Right atrium auricular region (tissue), 2 donors: ENCODE measurements at regions not wholly inside any gene's neighbourhood (a gene's known extent, or its start where the extent isn't known, plus 50 kb on each side); places are given as distances from the start of the nearest gene placed in this dataset.
"Not testable (repeated sequence)": the region's sequence is repeated elsewhere in the genome, so short reads cannot be mapped to it uniquely, and the experiment has no call there.

ENCODE experiments used
- DNase-seq: peaks from one replicate; pipeline ENCODE4 v3.0.0-alpha.2; 2019; ENCODE audit warnings: low spot score
- H3K27ac ChIP-seq, 2 donors: fragments of 200-600 bp; sonication (generic); 1 replicate in 1 of 2; 2 replicates in 1 of 2; pipeline ENCODE4 v1.5.1; 2016 to 2019
- H3K27me3 ChIP-seq, 2 donors: fragments of 200-600 bp; sonication (generic); one replicate each; pipeline versions ENCODE4 v1.5.1 to v1.6.0; 2017 to 2019
- H3K36me3 ChIP-seq: fragments of 200-600 bp; sonication (generic); one replicate; pipeline ENCODE4 v1.5.1; 2016
- H3K4me1 ChIP-seq, 2 donors: fragments of 200-600 bp; sonication (generic); one replicate each; pipeline versions ENCODE4 v1.5.1 to v1.6.0; 2017 to 2019
- H3K4me3 ChIP-seq, 2 donors: fragments of 200-600 bp; sonication (generic); 1 replicate in 1 of 2; 2 replicates in 1 of 2; pipeline ENCODE4 v1.5.1; 2017 to 2019; ENCODE audit warnings: mild to moderate bottlenecking in 1 of 2, moderate library complexity in 1 of 2
- H3K9me3 ChIP-seq, 2 donors: fragments of 200-600 bp; sonication (generic); one replicate each; pipeline ENCODE4 v1.5.1; 2019
- CTCF ChIP-seq, 2 donors: fragments of 200-600 bp; sonication (generic); IDR thresholded peaks; one replicate each; pipeline ENCODE4 v1.5.1; 2019; ENCODE audit warnings: antibody characterized with exemption in 2 of 2

GRCh38 chrX:145393702-145394235, 146.5 kb downstream of the SPANXN1 start:
- Histone ChIP-seq H3K4me1 (no peaks in the 10 kb centered on the region), H3K27ac (no peak overlapping the region), H3K4me3 (no peak overlapping the region), H3K27me3 (no peaks in the 10 kb centered on the region), H3K9me3 (peaks cover 0 to 7% of the 10 kb centered on the region in 2 donors), H3K36me3 (no peaks in the 10 kb centered on the region)
- peak in 1 of 2 donors; percentile 24 for TF ChIP-seq CTCF (IDR thresholded peaks at IDR 0.05)
- no peak for DNase-seq

- no peak overlapping the region for H3K27ac ChIP-seq
- H3K27me3 ChIP-seq, result no peaks in the 10 kb centered on the region
- no peaks in the 10 kb centered on the region for H3K36me3 ChIP-seq
- no peaks in the 10 kb centered on the region for H3K4me1 ChIP-seq
- no peak for DNase-seq
- no peak overlapping the region for H3K4me3 ChIP-seq
- TF ChIP-seq CTCF (IDR thresholded peaks at IDR 0.05), result no peak
- H3K9me3 ChIP-seq, result peaks cover 0 to 7% of the 10 kb centered on the region in 2 donors
Measured at GRCh38 chrX:145394344-145394743, 147.0 kb downstream of the SPANXN1 start.

- peaks cover 0 to 7% of the 10 kb centered on the region in 2 donors for H3K9me3 ChIP-seq
- no peaks in the 10 kb centered on the region for H3K36me3 ChIP-seq
- no peak overlapping the region for H3K4me3 ChIP-seq
- no peak for TF ChIP-seq CTCF (IDR thresholded peaks at IDR 0.05)
- no peaks in the 10 kb centered on the region for H3K27me3 ChIP-seq
- H3K27ac ChIP-seq, result no peak overlapping the region
- no peak for DNase-seq
- H3K4me1 ChIP-seq, result no peaks in the 10 kb centered on the region
Measured at GRCh38 chrX:145396612-145397011, 149.3 kb downstream of the SPANXN1 start.

- Histone ChIP-seq H3K4me1 (no peaks in the 10 kb centered on the region), H3K9me3 (no peaks in the 10 kb centered on the region), H3K4me3 (no peak overlapping the region), H3K27ac (no peak overlapping the region), H3K27me3 (no peaks in the 10 kb centered on the region), H3K36me3 (no peaks in the 10 kb centered on the region)
- DNase-seq, result no peak
- TF ChIP-seq CTCF (IDR thresholded peaks at IDR 0.05), result peak; percentile 61 to 75
Measured at GRCh38 chrX:145405012-145405411, 157.7 kb downstream of the SPANXN1 start.

GRCh38 chrX:145410622-145411021, 163.3 kb downstream of the SPANXN1 start:
- no peak for TF ChIP-seq CTCF (IDR thresholded peaks at IDR 0.05)
- H3K27me3 ChIP-seq, result no peaks in the 10 kb centered on the region
- no peaks in the 10 kb centered on the region for H3K9me3 ChIP-seq
- no peaks in the 10 kb centered on the region for H3K4me1 ChIP-seq
- no peak for DNase-seq
- no peaks in the 10 kb centered on the region for H3K36me3 ChIP-seq
- H3K4me3 ChIP-seq, result no peak overlapping the region
- H3K27ac ChIP-seq, result no peak overlapping the region

GRCh38 chrX:145436211-145436610, 188.9 kb downstream of the SPANXN1 start:
- not testable (repeated sequence) for H3K4me1 ChIP-seq, H3K27ac ChIP-seq, H3K36me3 ChIP-seq, H3K9me3 ChIP-seq, H3K4me3 ChIP-seq, DNase-seq, H3K27me3 ChIP-seq
